ENCODE measurements at regions not wholly inside any gene's neighbourhood (a gene's known extent, or its start where the extent isn't known, plus 50 kb on each side); places are given as distances from the start of the nearest gene placed in this dataset.
A peak's percentile ranks its signal among the peaks of the same experiment; 100 is the strongest.

DNA sequence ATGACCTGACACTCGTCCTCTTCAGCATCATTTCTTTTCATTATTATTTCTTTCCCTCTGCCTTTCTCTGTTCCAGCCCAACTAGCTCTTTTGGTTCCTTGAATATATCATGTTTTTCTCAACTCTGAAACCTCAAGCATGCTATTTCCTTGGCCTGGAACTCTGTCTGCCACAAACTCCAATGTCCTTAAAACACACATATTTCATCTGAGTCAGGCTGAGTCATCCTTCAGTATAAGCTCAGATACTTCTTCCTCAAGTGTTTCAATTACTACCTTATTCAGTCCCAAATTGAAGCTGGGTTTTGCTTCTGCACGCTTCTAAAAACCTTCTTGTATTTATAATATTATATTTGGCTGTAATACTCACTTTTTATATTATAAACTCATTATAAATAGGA lies 424.2 kb downstream of the PDGFC start:
- TF ChIP-seq, protein P1, sequence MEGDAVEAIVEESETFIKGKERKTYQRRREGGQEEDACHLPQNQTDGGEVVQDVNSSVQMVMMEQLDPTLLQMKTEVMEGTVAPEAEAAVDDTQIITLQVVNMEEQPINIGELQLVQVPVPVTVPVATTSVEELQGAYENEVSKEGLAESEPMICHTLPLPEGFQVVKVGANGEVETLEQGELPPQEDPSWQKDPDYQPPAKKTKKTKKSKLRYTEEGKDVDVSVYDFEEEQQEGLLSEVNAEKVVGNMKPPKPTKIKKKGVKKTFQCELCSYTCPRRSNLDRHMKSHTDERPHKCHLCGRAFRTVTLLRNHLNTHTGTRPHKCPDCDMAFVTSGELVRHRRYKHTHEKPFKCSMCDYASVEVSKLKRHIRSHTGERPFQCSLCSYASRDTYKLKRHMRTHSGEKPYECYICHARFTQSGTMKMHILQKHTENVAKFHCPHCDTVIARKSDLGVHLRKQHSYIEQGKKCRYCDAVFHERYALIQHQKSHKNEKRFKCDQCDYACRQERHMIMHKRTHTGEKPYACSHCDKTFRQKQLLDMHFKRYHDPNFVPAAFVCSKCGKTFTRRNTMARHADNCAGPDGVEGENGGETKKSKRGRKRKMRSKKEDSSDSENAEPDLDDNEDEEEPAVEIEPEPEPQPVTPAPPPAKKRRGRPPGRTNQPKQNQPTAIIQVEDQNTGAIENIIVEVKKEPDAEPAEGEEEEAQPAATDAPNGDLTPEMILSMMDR (conservative IDR thresholded peaks at IDR 0.05; ENCODE audit: low read depth, low read length): no peak
- TF ChIP-seq BHLHE40 (IDR thresholded peaks at IDR 0.05; ENCODE audit: low read depth, low read length) (no peak), RFX5 (IDR thresholded peaks at IDR 0.05; ENCODE audit: low read depth, low read length) (no peak), RAD21 (IDR thresholded peaks at IDR 0.05; ENCODE audit: low read length) (no peak), SMC3 (IDR thresholded peaks at IDR 0.05; ENCODE audit: low read depth, low read length) (no peak), POLR2A (IDR thresholded peaks at IDR 0.05; ENCODE audit: low read depth, low read length) (no peak), FOS (IDR thresholded peaks at IDR 0.05; ENCODE audit: low read depth, low read length) (peak; percentile 91), CEBPB (IDR thresholded peaks at IDR 0.05; ENCODE audit: low read depth, low read length) (no peak)
- TF ChIP-seq, protein P2, sequence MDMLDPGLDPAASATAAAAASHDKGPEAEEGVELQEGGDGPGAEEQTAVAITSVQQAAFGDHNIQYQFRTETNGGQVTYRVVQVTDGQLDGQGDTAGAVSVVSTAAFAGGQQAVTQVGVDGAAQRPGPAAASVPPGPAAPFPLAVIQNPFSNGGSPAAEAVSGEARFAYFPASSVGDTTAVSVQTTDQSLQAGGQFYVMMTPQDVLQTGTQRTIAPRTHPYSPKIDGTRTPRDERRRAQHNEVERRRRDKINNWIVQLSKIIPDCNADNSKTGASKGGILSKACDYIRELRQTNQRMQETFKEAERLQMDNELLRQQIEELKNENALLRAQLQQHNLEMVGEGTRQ (IDR thresholded peaks at IDR 0.05; ENCODE audit: low read depth, low read length): no peak
